ENCODE measurements at regions not wholly inside any gene's neighbourhood (a gene's known extent, or its start where the extent isn't known, plus 50 kb on each side); places are given as distances from the start of the nearest gene placed in this dataset.

- Histone ChIP-seq H3K36me3 (ENCODE audit: low read depth) (peaks cover 10% of the 10 kb centered on the region; the same call in 1 of the 2 replicates), H3K9me3 (ENCODE audit: severe bottlenecking) (no peaks in the 10 kb centered on the region), H3K4me1 (ENCODE audit: insufficient read depth, poor library complexity, severe bottlenecking) (no peaks in the 10 kb centered on the region), H3K27me3 (ENCODE audit: insufficient read depth, poor library complexity, severe bottlenecking) (no peaks in the 10 kb centered on the region), H3K27ac (ENCODE audit: poor library complexity, severe bottlenecking) (no peak overlapping the region), H3K4me3 (ENCODE audit: severe bottlenecking) (no peak overlapping the region)
- DNase-seq (ENCODE audit: low spot score) = no peak
- no peak for ATAC-seq (ENCODE audit: low read depth)
- TF ChIP-seq CTCF (IDR thresholded peaks at IDR 0.05; ENCODE audit: poor library complexity, severe bottlenecking) = no peak
These were observed 408.7 kb downstream of the SHQ1 start for GRCh38 chr3:72439321-72440183.

- no peak for TF ChIP-seq CTCF (IDR thresholded peaks at IDR 0.05; ENCODE audit: poor library complexity, severe bottlenecking)
- H3K9me3 ChIP-seq (ENCODE audit: severe bottlenecking) = no peaks in the 10 kb centered on the region
- H3K36me3 ChIP-seq (ENCODE audit: low read depth) = peaks cover 10% of the 10 kb centered on the region; the same call in 1 of the 2 replicates
- no peak overlapping the region for H3K27ac ChIP-seq (ENCODE audit: poor library complexity, severe bottlenecking)
- H3K27me3 ChIP-seq (ENCODE audit: insufficient read depth, poor library complexity, severe bottlenecking) = no peaks in the 10 kb centered on the region
- H3K4me1 ChIP-seq (ENCODE audit: insufficient read depth, poor library complexity, severe bottlenecking) = no peaks in the 10 kb centered on the region
- ATAC-seq (ENCODE audit: low read depth) = no peak
- no peak for DNase-seq (ENCODE audit: low spot score)
- no peak overlapping the region for H3K4me3 ChIP-seq (ENCODE audit: severe bottlenecking)
These were observed 410.4 kb downstream of the SHQ1 start for GRCh38 chr3:72437661-72438406.

GRCh38 chr3:72436863-72437592, 411.2 kb downstream of the SHQ1 start:
- TF ChIP-seq CTCF (IDR thresholded peaks at IDR 0.05; ENCODE audit: poor library complexity, severe bottlenecking) = no peak
- Histone ChIP-seq H3K27me3 (ENCODE audit: insufficient read depth, poor library complexity, severe bottlenecking) (no peaks in the 10 kb centered on the region), H3K4me1 (ENCODE audit: insufficient read depth, poor library complexity, severe bottlenecking) (no peaks in the 10 kb centered on the region), H3K36me3 (ENCODE audit: low read depth) (peaks cover 10% of the 10 kb centered on the region; the same call in 1 of the 2 replicates), H3K9me3 (ENCODE audit: severe bottlenecking) (no peaks in the 10 kb centered on the region), H3K4me3 (ENCODE audit: severe bottlenecking) (no peak overlapping the region), H3K27ac (ENCODE audit: poor library complexity, severe bottlenecking) (no peak overlapping the region)
- DNase-seq (ENCODE audit: low spot score) = no peak
- ATAC-seq (ENCODE audit: low read depth) = no peak

GRCh38 chr3:72434296-72434695, 413.9 kb downstream of the SHQ1 start:
- DNase-seq (ENCODE audit: low spot score) (no peak), ATAC-seq (ENCODE audit: low read depth) (no peak)
- Histone ChIP-seq H3K27ac (ENCODE audit: poor library complexity, severe bottlenecking) (no peak overlapping the region), H3K4me1 (ENCODE audit: insufficient read depth, poor library complexity, severe bottlenecking) (no peaks in the 10 kb centered on the region), H3K27me3 (ENCODE audit: insufficient read depth, poor library complexity, severe bottlenecking) (no peaks in the 10 kb centered on the region), H3K9me3 (ENCODE audit: severe bottlenecking) (no peaks in the 10 kb centered on the region), H3K36me3 (ENCODE audit: low read depth) (peaks cover 10% of the 10 kb centered on the region; the same call in 1 of the 2 replicates), H3K4me3 (ENCODE audit: severe bottlenecking) (no peak overlapping the region)
- TF ChIP-seq CTCF (IDR thresholded peaks at IDR 0.05; ENCODE audit: poor library complexity, severe bottlenecking) = no peak
